CD14-positive monocyte (primary cell): ENCODE measurements at regions not wholly inside any gene's neighbourhood (a gene's known extent, or its start where the extent isn't known, plus 50 kb on each side); places are given as distances from the start of the nearest gene placed in this dataset.

Source experiments
- DNase-seq, 3 donors: peaks; one replicate each; pipeline ENCODE4 v3.0.0-alpha.2; 2011 to 2022
- H2AFZ ChIP-seq: 2 replicates; pipeline ENCODE4 v1.6.0; 2012; ENCODE audit warnings: mild to moderate bottlenecking, low read depth, low read length, inconsistent platforms; ENCODE audit not compliant: insufficient read depth, poor library complexity, severe bottlenecking
- H3K27ac ChIP-seq, 2 donors: 1 replicate in 1 of 2; 2 replicates in 1 of 2; pipeline ENCODE4 v1.5.1; 2012 to 2013; ENCODE audit warnings: low read length in 2 of 2, control low read depth in 1 of 2, inconsistent platforms in 1 of 2, low read depth in 1 of 2, mild to moderate bottlenecking in 1 of 2
- H3K27me3 ChIP-seq, 2 donors: one replicate each; pipeline versions ENCODE4 v1.6.0 to v1.6.1; 2011 to 2013; ENCODE audit warnings: low read length in 2 of 2; ENCODE audit not compliant: control insufficient read depth in 2 of 2, insufficient read depth in 2 of 2
- H3K36me3 ChIP-seq, 2 donors: replicated peaks in 1 of 2; 1 replicate in 1 of 2; 2 replicates in 1 of 2; pipeline versions ENCODE4 v1.5.1 to v1.6.1; 2012 to 2013; ENCODE audit warnings: low read length in 2 of 2, control low read depth in 1 of 2, inconsistent platforms in 1 of 2, mild to moderate bottlenecking in 1 of 2; ENCODE audit not compliant: insufficient read depth in 2 of 2, control insufficient read depth in 1 of 2
- H3K4me1 ChIP-seq, 2 donors: 1 replicate in 1 of 2; 2 replicates in 1 of 2; pipeline versions ENCODE4 v1.5.1 to v1.6.1; 2012 to 2013; ENCODE audit warnings: low read length in 2 of 2, control low read depth in 1 of 2, inconsistent platforms in 1 of 2, mild to moderate bottlenecking in 1 of 2, moderate library complexity in 1 of 2; ENCODE audit not compliant: insufficient read depth in 2 of 2, control insufficient read depth in 1 of 2
- H3K4me2 ChIP-seq: replicated peaks from 2 replicates; pipeline ENCODE3; 2012; ENCODE audit warnings: low read length, moderate library complexity, mild to moderate bottlenecking; ENCODE audit not compliant: poor library complexity, severe bottlenecking; ENCODE audit errors: extremely low read depth
- H3K4me3 ChIP-seq, 3 experiments: fragments of 200-600 bp in 1 of 3; sonication (generic) in 1 of 3; replicated peaks in 1 of 3; 1 replicate in 2 of 3; 2 replicates in 1 of 3; pipeline ENCODE4 v1.5.1; 2011 to 2013; ENCODE audit warnings: low read length in 3 of 3, mild to moderate bottlenecking in 3 of 3, control low read depth in 2 of 3, low read depth in 2 of 3, inconsistent platforms in 1 of 3, moderate library complexity in 1 of 3
- H3K79me2 ChIP-seq: 2 replicates; pipeline ENCODE4 v1.6.0; 2012; ENCODE audit warnings: mild to moderate bottlenecking, control low read depth, inconsistent platforms, low read length, moderate library complexity; ENCODE audit not compliant: insufficient read depth
- H3K9ac ChIP-seq: 2 replicates; pipeline ENCODE4 v1.6.0; 2017; ENCODE audit warnings: low read length, mild to moderate bottlenecking; ENCODE audit not compliant: insufficient read depth, poor library complexity, severe bottlenecking
- H3K9me3 ChIP-seq, 2 donors: replicated peaks in 1 of 2; 1 replicate in 1 of 2; 2 replicates in 1 of 2; pipeline versions ENCODE4 v1.5.1 to v1.6.1; 2012 to 2013; ENCODE audit warnings: low read length in 2 of 2, control low read depth in 1 of 2; ENCODE audit not compliant: control insufficient read depth in 1 of 2, insufficient read depth in 1 of 2
- H4K20me1 ChIP-seq: 2 replicates; pipeline ENCODE4 v1.6.0; 2012; ENCODE audit warnings: mild to moderate bottlenecking, low read length, control low read depth, moderate library complexity; ENCODE audit not compliant: insufficient read depth
- H3K27ac Mint-ChIP-seq, 7 donors: one replicate each; pipeline ENCODE4 v1.8.0; 2020; ENCODE audit warnings: mild to moderate bottlenecking in 7 of 7, mixed read lengths in 7 of 7, moderate library complexity in 6 of 7, inconsistent platforms in 2 of 7
- H3K27me3 Mint-ChIP-seq, 3 donors: one replicate each; pipeline ENCODE4 v1.8.0; 2021 to 2022; ENCODE audit warnings: low read depth in 3 of 3, mild to moderate bottlenecking in 3 of 3, mixed read lengths in 3 of 3, moderate library complexity in 3 of 3, inconsistent platforms in 1 of 3
- H3K36me3 Mint-ChIP-seq, 2 donors: one replicate each; pipeline ENCODE4 v1.8.0; 2020; ENCODE audit warnings: mixed read lengths in 2 of 2, inconsistent platforms in 1 of 2, mild to moderate bottlenecking in 1 of 2
- H3K4me1 Mint-ChIP-seq: one replicate; pipeline ENCODE4 v1.8.0; 2020; ENCODE audit warnings: mild to moderate bottlenecking, mixed read lengths
- H3K4me3 Mint-ChIP-seq, 2 donors: one replicate each; pipeline ENCODE4 v1.8.0; 2020; ENCODE audit warnings: mild to moderate bottlenecking in 2 of 2, mixed read lengths in 2 of 2, moderate library complexity in 1 of 2
- H3K9me3 Mint-ChIP-seq, 7 donors: one replicate each; pipeline ENCODE4 v1.8.0; 2020 to 2022; ENCODE audit warnings: mixed read lengths in 7 of 7, mild to moderate bottlenecking in 6 of 7, moderate library complexity in 6 of 7, inconsistent platforms in 2 of 7
- WGBS: methylation state at CpG from one replicate; pipeline ENCODE4 v1.1.5; 2013; ENCODE audit warnings: missing lambda C conversion rate; ENCODE audit not compliant: insufficient coverage; 5-methylcytosine and 5-hydroxymethylcytosine counted together
- intact Hi-C, 2 donors: fragments of 100-400 bp; cut with micrococcal nuclease; formaldehyde crosslinking; loops; one replicate each; pipeline versions ENCODE4 v1.15.0 to v1.15.1; 2023
- TF ChIP-seq, protein P1 (sequence below): fragments of 200-600 bp; IDR thresholded peaks from one replicate; pipeline ENCODE4 v1.8.0; 2022; ENCODE audit warnings: antibody characterized with exemption, mild to moderate bottlenecking

DNA sequence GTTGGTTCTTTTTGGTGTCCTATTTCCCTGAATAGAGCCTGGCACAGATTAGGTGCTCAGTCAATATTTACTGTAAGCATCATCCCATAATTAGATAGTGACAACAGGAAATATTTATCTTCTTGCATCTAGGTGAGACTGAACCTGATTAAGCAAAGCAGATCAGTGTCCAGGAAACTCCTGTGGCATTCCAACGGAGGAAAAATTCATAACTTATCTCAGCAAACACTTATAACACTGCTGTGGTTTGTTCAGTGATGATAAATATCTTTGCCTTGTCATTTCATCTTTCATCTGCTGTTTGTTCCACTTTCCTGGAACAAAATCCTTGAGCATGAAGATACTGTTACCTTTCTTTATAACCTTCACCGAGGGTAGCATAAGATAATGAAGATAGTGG is 1160.3 kb upstream of the AUTS2 start:
- no peak overlapping the region for H3K4me2 ChIP-seq
- no CpG with 5 or more reads among the region's 2 CpGs for WGBS

DNA sequence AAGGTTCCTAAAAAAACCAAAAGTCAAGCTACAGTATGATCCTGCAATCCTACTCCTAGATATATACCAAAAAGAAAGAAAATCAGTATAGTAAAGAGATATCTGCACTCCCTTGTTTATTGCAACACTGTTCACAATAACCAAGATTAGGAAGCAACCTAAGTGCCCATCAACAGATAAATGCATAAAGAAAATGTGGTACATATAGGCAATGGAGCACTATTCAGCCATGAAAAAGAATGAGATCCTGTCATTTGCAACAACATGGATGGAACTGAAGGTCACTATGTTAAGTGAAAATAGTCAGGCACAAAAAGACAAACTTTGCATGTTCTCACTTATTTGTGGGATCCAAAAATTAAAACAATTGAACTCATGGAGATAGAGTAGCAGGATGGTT is 1159.5 kb upstream of the AUTS2 start:
- no peaks in the 10 kb centered on the region for H3K27me3 Mint-ChIP-seq
- Histone ChIP-seq H3K27me3 (no peaks in the 10 kb centered on the region), H3K79me2 (no peaks in the 10 kb centered on the region), H3K4me3 (no peak overlapping the region), H3K4me2 (no peak overlapping the region), H3K9ac (no peak overlapping the region), H3K36me3 (no peaks in the 10 kb centered on the region), H2AFZ (no peak overlapping the region), H4K20me1 (no peaks in the 10 kb centered on the region), H3K4me1 (no peaks in the 10 kb centered on the region), H3K9me3 (peaks cover 18 to 42% of the 10 kb centered on the region in 2 donors), H3K27ac (no peak overlapping the region)
- no peaks in the 10 kb centered on the region for H3K4me1 Mint-ChIP-seq
- H3K9me3 Mint-ChIP-seq = peaks cover 5 to 29% (median 22%) of the 10 kb centered on the region in 7 donors
- TF ChIP-seq, protein P1, sequence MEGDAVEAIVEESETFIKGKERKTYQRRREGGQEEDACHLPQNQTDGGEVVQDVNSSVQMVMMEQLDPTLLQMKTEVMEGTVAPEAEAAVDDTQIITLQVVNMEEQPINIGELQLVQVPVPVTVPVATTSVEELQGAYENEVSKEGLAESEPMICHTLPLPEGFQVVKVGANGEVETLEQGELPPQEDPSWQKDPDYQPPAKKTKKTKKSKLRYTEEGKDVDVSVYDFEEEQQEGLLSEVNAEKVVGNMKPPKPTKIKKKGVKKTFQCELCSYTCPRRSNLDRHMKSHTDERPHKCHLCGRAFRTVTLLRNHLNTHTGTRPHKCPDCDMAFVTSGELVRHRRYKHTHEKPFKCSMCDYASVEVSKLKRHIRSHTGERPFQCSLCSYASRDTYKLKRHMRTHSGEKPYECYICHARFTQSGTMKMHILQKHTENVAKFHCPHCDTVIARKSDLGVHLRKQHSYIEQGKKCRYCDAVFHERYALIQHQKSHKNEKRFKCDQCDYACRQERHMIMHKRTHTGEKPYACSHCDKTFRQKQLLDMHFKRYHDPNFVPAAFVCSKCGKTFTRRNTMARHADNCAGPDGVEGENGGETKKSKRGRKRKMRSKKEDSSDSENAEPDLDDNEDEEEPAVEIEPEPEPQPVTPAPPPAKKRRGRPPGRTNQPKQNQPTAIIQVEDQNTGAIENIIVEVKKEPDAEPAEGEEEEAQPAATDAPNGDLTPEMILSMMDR = no peak
- no peaks in the 10 kb centered on the region for H3K36me3 Mint-ChIP-seq
- no peak for DNase-seq
- no peak overlapping the region for H3K27ac Mint-ChIP-seq
- intact Hi-C loops = loop anchor here in 1 of 2 donors (10.0 kb wide), 1 partner anchor 64 kb away; no protein-coding TSS in a partner anchor
- no peak overlapping the region for H3K4me3 Mint-ChIP-seq

More for the DNA sequence above, 1160.3 kb upstream of the AUTS2 start:
- Histone ChIP-seq H3K79me2 (no peaks in the 10 kb centered on the region), H3K4me3 (no peak overlapping the region), H3K9ac (no peak overlapping the region), H3K9me3 (peaks cover 15 to 36% of the 10 kb centered on the region in 2 donors), H3K27me3 (no peaks in the 10 kb centered on the region), H3K4me1 (no peaks in the 10 kb centered on the region), H2AFZ (no peak overlapping the region), H3K36me3 (no peaks in the 10 kb centered on the region), H3K27ac (no peak overlapping the region), H4K20me1 (no peaks in the 10 kb centered on the region)
- H3K4me3 Mint-ChIP-seq = no peak overlapping the region
- no peaks in the 10 kb centered on the region for H3K4me1 Mint-ChIP-seq
- H3K27me3 Mint-ChIP-seq = no peaks in the 10 kb centered on the region
- no peaks in the 10 kb centered on the region for H3K36me3 Mint-ChIP-seq
- TF ChIP-seq, protein P1 = no peak
- no peak overlapping the region for H3K27ac Mint-ChIP-seq
- no peak for DNase-seq
- intact Hi-C loops = loop anchor here in 1 of 2 donors (10.0 kb wide), 1 partner anchor 63 kb away; no protein-coding TSS in a partner anchor
- H3K9me3 Mint-ChIP-seq = peaks cover 5 to 27% (median 22%) of the 10 kb centered on the region in 7 donors
